Left ventricle myocardium inferior (tissue), 1 donor: ENCODE measurements at regions not wholly inside any gene's neighbourhood (a gene's known extent, or its start where the extent isn't known, plus 50 kb on each side); places are given as distances from the start of the nearest gene placed in this dataset.

Experiments
- DNase-seq: peaks from one replicate; pipeline ENCODE4 v3.0.0-alpha.2; 2020
- H3K27ac ChIP-seq: fragments of 200-600 bp; replicated peaks from 2 replicates; pipeline ENCODE4 v1.8.0; 2021
- H3K27me3 ChIP-seq: fragments of 200-600 bp; 2 replicates; pipeline ENCODE4 v1.8.0; 2021; ENCODE audit warnings: low read depth
- H3K36me3 ChIP-seq: fragments of 200-600 bp; 2 replicates; pipeline ENCODE4 v1.8.0; 2021
- H3K4me1 ChIP-seq: fragments of 200-600 bp; 2 replicates; pipeline ENCODE4 v1.8.0; 2021
- H3K4me3 ChIP-seq: fragments of 200-600 bp; 2 replicates; pipeline ENCODE4 v1.8.0; 2021; ENCODE audit warnings: mild to moderate bottlenecking, moderate library complexity
- H3K9me3 ChIP-seq: fragments of 200-600 bp; replicated peaks from 2 replicates; pipeline ENCODE4 v1.8.0; 2021
- CTCF ChIP-seq: fragments of 200-600 bp; IDR thresholded peaks from 2 replicates; pipeline ENCODE4 v1.8.0; 2021; ENCODE audit warnings: antibody characterized with exemption, mild to moderate bottlenecking, borderline replicate concordance
- intact Hi-C: fragments of 100-400 bp; cut with micrococcal nuclease; formaldehyde crosslinking; loops from one replicate; pipeline ENCODE4 v1.11.0; 2022
- donor health status: DM: no; HTN: yes; CAD: no; lungs with severe emphysema.

- no peak for TF ChIP-seq CTCF
- DNase-seq, result no peak
- no peaks in the 10 kb centered on the region for H3K36me3 ChIP-seq
- H3K4me1 ChIP-seq, result no peaks in the 10 kb centered on the region
- no peak overlapping the region for H3K27ac ChIP-seq
- intact Hi-C loops, result no loop called here
- no peak overlapping the region for H3K4me3 ChIP-seq
- H3K27me3 ChIP-seq, result no peaks in the 10 kb centered on the region
- no peaks in the 10 kb centered on the region for H3K9me3 ChIP-seq
These were observed 1452.7 kb upstream of the TENM3 start for GRCh38 chr4:180790471-180790870.

GRCh38 chr4:180792541-180792940, 1450.7 kb upstream of the TENM3 start:
- H3K27ac ChIP-seq, result no peak overlapping the region
- DNase-seq, result no peak
- TF ChIP-seq CTCF, result no peak
- H3K27me3 ChIP-seq, result no peaks in the 10 kb centered on the region
- intact Hi-C loops, result no loop called here
- H3K36me3 ChIP-seq, result no peaks in the 10 kb centered on the region
- H3K4me1 ChIP-seq, result no peaks in the 10 kb centered on the region
- peaks cover 5% of the 10 kb centered on the region for H3K9me3 ChIP-seq
- H3K4me3 ChIP-seq, result no peak overlapping the region

- no peaks in the 10 kb centered on the region for H3K36me3 ChIP-seq
- H3K9me3 ChIP-seq, result peaks cover 6% of the 10 kb centered on the region
- no peak for DNase-seq
- H3K27me3 ChIP-seq, result no peaks in the 10 kb centered on the region
- TF ChIP-seq CTCF, result no peak
- no peak overlapping the region for H3K4me3 ChIP-seq
- H3K27ac ChIP-seq, result no peak overlapping the region
- intact Hi-C loops, result no loop called here
- H3K4me1 ChIP-seq, result no peaks in the 10 kb centered on the region
These were observed 1448.9 kb upstream of the TENM3 start for GRCh38 chr4:180794333-180794732.

GRCh38 chr4:180798036-180798577, 1445.1 kb upstream of the TENM3 start:
- intact Hi-C loops, result no loop called here
- DNase-seq, result no peak
- Histone ChIP-seq H3K36me3 (no peaks in the 10 kb centered on the region), H3K4me1 (no peaks in the 10 kb centered on the region), H3K4me3 (no peak overlapping the region), H3K27ac (no peak overlapping the region), H3K9me3 (peaks cover 6% of the 10 kb centered on the region), H3K27me3 (no peaks in the 10 kb centered on the region)
- no peak for TF ChIP-seq CTCF

- TF ChIP-seq CTCF, result no peak
- Histone ChIP-seq H3K36me3 (no peaks in the 10 kb centered on the region), H3K4me1 (no peaks in the 10 kb centered on the region), H3K27ac (no peak overlapping the region), H3K27me3 (no peaks in the 10 kb centered on the region), H3K4me3 (no peak overlapping the region), H3K9me3 (peaks cover 6% of the 10 kb centered on the region)
- intact Hi-C loops, result no loop called here
- no peak for DNase-seq
These were observed 1443.4 kb upstream of the TENM3 start for GRCh38 chr4:180799798-180800197.
